ENCODE measurements at regions not wholly inside any gene's neighbourhood (a gene's known extent, or its start where the extent isn't known, plus 50 kb on each side); places are given as distances from the start of the nearest gene placed in this dataset.

DNA sequence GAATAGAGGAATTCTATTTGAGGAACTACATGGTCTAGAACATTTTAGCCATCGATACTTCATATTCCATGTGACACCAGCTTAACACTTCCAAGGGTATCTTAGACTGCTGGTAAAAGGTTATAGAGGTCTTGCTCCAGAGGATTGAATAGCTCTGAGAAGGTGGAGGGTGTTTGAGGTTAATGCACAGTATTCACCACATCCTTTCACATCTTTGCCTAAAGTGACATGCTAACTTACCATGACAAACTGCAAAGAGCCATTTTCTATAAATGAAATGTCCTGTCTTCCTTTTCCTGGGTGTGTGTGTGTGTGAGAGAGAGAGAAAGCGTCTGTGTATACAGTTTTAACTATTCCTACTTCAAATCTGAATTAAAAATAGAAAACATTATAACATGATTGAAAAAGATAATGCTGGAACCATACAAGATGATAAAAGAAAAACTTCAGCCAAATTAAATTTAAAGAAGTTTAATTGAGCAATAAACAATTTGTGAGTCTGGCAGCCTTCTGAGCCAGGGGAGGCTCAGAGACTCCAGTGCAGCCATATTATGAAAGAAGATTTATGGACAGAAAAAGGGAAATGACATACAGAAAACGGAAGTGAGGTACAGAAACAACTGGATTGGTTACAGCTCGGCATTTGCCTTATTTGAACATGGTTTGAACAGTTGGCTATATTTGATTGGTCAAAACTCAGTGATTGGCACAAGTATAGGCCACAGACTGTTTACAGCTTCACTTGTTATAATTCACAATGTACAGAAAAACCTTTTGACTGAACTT is 320.9 kb upstream of the CCDC179 start:
- TF ChIP-seq, protein P1, sequence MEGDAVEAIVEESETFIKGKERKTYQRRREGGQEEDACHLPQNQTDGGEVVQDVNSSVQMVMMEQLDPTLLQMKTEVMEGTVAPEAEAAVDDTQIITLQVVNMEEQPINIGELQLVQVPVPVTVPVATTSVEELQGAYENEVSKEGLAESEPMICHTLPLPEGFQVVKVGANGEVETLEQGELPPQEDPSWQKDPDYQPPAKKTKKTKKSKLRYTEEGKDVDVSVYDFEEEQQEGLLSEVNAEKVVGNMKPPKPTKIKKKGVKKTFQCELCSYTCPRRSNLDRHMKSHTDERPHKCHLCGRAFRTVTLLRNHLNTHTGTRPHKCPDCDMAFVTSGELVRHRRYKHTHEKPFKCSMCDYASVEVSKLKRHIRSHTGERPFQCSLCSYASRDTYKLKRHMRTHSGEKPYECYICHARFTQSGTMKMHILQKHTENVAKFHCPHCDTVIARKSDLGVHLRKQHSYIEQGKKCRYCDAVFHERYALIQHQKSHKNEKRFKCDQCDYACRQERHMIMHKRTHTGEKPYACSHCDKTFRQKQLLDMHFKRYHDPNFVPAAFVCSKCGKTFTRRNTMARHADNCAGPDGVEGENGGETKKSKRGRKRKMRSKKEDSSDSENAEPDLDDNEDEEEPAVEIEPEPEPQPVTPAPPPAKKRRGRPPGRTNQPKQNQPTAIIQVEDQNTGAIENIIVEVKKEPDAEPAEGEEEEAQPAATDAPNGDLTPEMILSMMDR (IDR thresholded peaks at IDR 0.05): no peak
- no peak for TF ChIP-seq POLR2A (IDR thresholded peaks at IDR 0.05)
